ENCODE measurements at regions not wholly inside any gene's neighbourhood (a gene's known extent, or its start where the extent isn't known, plus 50 kb on each side); places are given as distances from the start of the nearest gene placed in this dataset.

DNA sequence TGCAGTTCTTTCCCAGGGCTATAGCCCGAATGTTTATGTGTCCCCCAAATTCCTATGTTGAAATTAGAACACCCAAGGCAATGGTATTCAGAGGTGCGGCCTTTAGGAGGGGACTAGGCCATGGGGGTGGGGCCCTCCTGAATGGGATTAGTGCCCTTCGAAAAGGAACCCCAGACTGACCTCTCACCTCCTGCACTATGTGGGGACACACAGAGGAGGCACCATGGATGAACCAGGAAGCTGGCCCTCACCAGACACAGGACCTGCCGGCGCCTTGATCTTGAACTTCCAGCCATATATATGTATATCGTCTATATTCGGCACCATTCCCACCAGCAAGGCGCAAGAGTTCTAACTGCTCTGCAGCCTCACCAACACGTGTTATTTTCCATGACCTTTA lies 101.5 kb upstream of the BHLHE23 start:
- TF ChIP-seq, protein P1, sequence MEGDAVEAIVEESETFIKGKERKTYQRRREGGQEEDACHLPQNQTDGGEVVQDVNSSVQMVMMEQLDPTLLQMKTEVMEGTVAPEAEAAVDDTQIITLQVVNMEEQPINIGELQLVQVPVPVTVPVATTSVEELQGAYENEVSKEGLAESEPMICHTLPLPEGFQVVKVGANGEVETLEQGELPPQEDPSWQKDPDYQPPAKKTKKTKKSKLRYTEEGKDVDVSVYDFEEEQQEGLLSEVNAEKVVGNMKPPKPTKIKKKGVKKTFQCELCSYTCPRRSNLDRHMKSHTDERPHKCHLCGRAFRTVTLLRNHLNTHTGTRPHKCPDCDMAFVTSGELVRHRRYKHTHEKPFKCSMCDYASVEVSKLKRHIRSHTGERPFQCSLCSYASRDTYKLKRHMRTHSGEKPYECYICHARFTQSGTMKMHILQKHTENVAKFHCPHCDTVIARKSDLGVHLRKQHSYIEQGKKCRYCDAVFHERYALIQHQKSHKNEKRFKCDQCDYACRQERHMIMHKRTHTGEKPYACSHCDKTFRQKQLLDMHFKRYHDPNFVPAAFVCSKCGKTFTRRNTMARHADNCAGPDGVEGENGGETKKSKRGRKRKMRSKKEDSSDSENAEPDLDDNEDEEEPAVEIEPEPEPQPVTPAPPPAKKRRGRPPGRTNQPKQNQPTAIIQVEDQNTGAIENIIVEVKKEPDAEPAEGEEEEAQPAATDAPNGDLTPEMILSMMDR (IDR thresholded peaks at IDR 0.05; ENCODE audit: insufficient read depth, low read length, poor library complexity, severe bottlenecking), result no peak
- TF ChIP-seq EZH2phosphoT487 (conservative IDR thresholded peaks at IDR 0.05; ENCODE audit: low read length), result no peak
